PC-9 (cell line): ENCODE measurements at regions not wholly inside any gene's neighbourhood (a gene's known extent, or its start where the extent isn't known, plus 50 kb on each side); places are given as distances from the start of the nearest gene placed in this dataset.

Experiments
- BruUV-seq: library from RNA; stranded (reverse); fragments of 400-500 nt; replicated peaks from 2 replicates; lab custom pipeline; 2021; lab: Mats Ljungman, UMichigan
- CTCF ChIA-PET: fragments of 300-600 bp; sonication (Branson Sonifier 250); formaldehyde crosslinking; loops from one replicate; lab custom pipeline; 2022; ENCODE audit warnings: antibody characterized with exemption; lab: Charles Lee
- POLR2A ChIA-PET: fragments of 300-600 bp; sonication (Branson Sonifier 250); formaldehyde crosslinking; loops from one replicate; lab custom pipeline; 2022; ENCODE audit warnings: antibody characterized with exemption; ENCODE audit not compliant: unreplicated experiment; lab: Charles Lee
- DNase-seq, 2 experiments: peaks; one replicate each; pipeline versions ENCODE4 v3.0.0 to v3.0.0-alpha.2; 2015 to 2022; ENCODE audit warnings: mixed read lengths in 1 of 2
- H2AFZ ChIP-seq: fragments of 200-600 bp; sonication (generic); 2 replicates; pipeline ENCODE4 v1.8.1; 2017; ENCODE audit warnings: antibody characterized with exemption
- H3F3A ChIP-seq: fragments of 200-600 bp; sonication (generic); 2 replicates; pipeline ENCODE4 v1.8.1; 2017; ENCODE audit warnings: antibody characterized with exemption, mild to moderate bottlenecking, low read depth; ENCODE audit not compliant: insufficient read depth
- H3K27ac ChIP-seq: fragments of 200-600 bp; sonication (generic); 2 replicates; pipeline ENCODE4 v1.6.1; 2016; ENCODE audit warnings: mixed run types
- H3K27me3 ChIP-seq: fragments of 200-600 bp; sonication (generic); 2 replicates; pipeline ENCODE4 v1.6.1; 2016; ENCODE audit warnings: low read depth, mixed run types; ENCODE audit not compliant: insufficient read depth
- H3K36me3 ChIP-seq: fragments of 200-600 bp; sonication (generic); 2 replicates; pipeline ENCODE4 v1.6.1; 2016; ENCODE audit warnings: low read depth, mixed run types
- H3K4me1 ChIP-seq: fragments of 200-600 bp; sonication (generic); replicated peaks from 2 replicates; pipeline ENCODE4 v1.6.1; 2016; ENCODE audit warnings: mixed run types; ENCODE audit not compliant: insufficient read depth
- H3K4me2 ChIP-seq: fragments of 200-600 bp; sonication (generic); 2 replicates; pipeline ENCODE4 v1.6.1; 2017; ENCODE audit warnings: mixed run types
- H3K4me3 ChIP-seq: fragments of 200-600 bp; sonication (generic); 2 replicates; pipeline ENCODE4 v1.6.1; 2016; ENCODE audit warnings: mixed run types
- H3K79me2 ChIP-seq: fragments of 200-600 bp; sonication (generic); 2 replicates; pipeline ENCODE4 v1.6.1; 2017; ENCODE audit warnings: low read depth, mixed run types
- H3K9me2 ChIP-seq: fragments of 200-600 bp; sonication (generic); 2 replicates; pipeline ENCODE4 v1.8.1; 2017; ENCODE audit warnings: mild to moderate bottlenecking; ENCODE audit not compliant: insufficient read depth
- H3K9me3 ChIP-seq: fragments of 200-600 bp; sonication (generic); 2 replicates; pipeline ENCODE4 v1.8.1; 2016; ENCODE audit warnings: low read depth; ENCODE audit not compliant: insufficient read depth
- H4K20me1 ChIP-seq: fragments of 200-600 bp; sonication (generic); 2 replicates; pipeline ENCODE4 v1.8.1; 2017; ENCODE audit not compliant: insufficient read depth
- CTCF ChIP-seq: fragments of 200-600 bp; sonication (generic); conservative IDR thresholded peaks from 2 replicates; pipeline ENCODE4 v1.6.1; 2017; ENCODE audit warnings: mixed run types, antibody characterized with exemption, mild to moderate bottlenecking, moderate library complexity
- EZH2 ChIP-seq: fragments of 200-600 bp; sonication (generic); IDR thresholded peaks from 2 replicates; pipeline ENCODE4 v1.8.0; 2017; ENCODE audit warnings: antibody characterized with exemption, low read depth
- intact Hi-C: fragments of 100-400 bp; cut with micrococcal nuclease; formaldehyde crosslinking; loops from one replicate; pipeline ENCODE4 v1.10.0; 2022; ENCODE audit not compliant: unreplicated experiment

GRCh38 chr6:73941892-73942291, 245.9 kb downstream of the CD109 start:
- ChIA-PET POLR2A (no interaction called here), CTCF (no interaction called here)
- Histone ChIP-seq H3K27me3 (no peaks in the 10 kb centered on the region), H3K4me2 (no peak overlapping the region), H3K27ac (no peak overlapping the region), H3K4me3 (no peak overlapping the region), H3K79me2 (no peaks in the 10 kb centered on the region), H3K4me1 (no peaks in the 10 kb centered on the region), H3K36me3 (no peaks in the 10 kb centered on the region), H4K20me1 (no peaks in the 10 kb centered on the region), H3F3A (no peaks in the 10 kb centered on the region), H3K9me3 (no peaks in the 10 kb centered on the region), H3K9me2 (no peaks in the 10 kb centered on the region), H2AFZ (no peak overlapping the region)
- intact Hi-C loops: no loop called here
- no TSS peak for BruUV-seq
- TF ChIP-seq CTCF (no peak), EZH2 (no peak)
- DNase-seq: no peak

GRCh38 chr6:73937805-73938204, 241.8 kb downstream of the CD109 start:
- no peaks in the 10 kb centered on the region for H3K4me1 ChIP-seq
- no peaks in the 10 kb centered on the region for H3K79me2 ChIP-seq
- no peaks in the 10 kb centered on the region for H3F3A ChIP-seq
- H3K27ac ChIP-seq: no peak overlapping the region
- POLR2A ChIA-PET: no interaction called here
- intact Hi-C loops: no loop called here
- no peak overlapping the region for H3K4me3 ChIP-seq
- TF ChIP-seq EZH2 (no peak), CTCF (no peak)
- H3K9me2 ChIP-seq: no peaks in the 10 kb centered on the region
- BruUV-seq: no TSS peak
- DNase-seq: no peak
- H3K9me3 ChIP-seq: no peaks in the 10 kb centered on the region; the same call in 1 of the 2 replicates
- no peak overlapping the region for H2AFZ ChIP-seq
- H3K27me3 ChIP-seq: no peaks in the 10 kb centered on the region
- no peaks in the 10 kb centered on the region for H3K36me3 ChIP-seq
- H3K4me2 ChIP-seq: no peak overlapping the region
- H4K20me1 ChIP-seq: no peaks in the 10 kb centered on the region
- CTCF ChIA-PET: no interaction called here

GRCh38 chr6:73932866-73933265, 236.9 kb downstream of the CD109 start:
- H3K9me3 ChIP-seq: no peaks in the 10 kb centered on the region; the same call in 1 of the 2 replicates
- CTCF ChIA-PET: no interaction called here
- no peak overlapping the region for H2AFZ ChIP-seq
- no peaks in the 10 kb centered on the region for H3K4me1 ChIP-seq
- TF ChIP-seq EZH2: no peak
- TF ChIP-seq CTCF: no peak
- H3K4me2 ChIP-seq: no peak overlapping the region
- no peaks in the 10 kb centered on the region for H4K20me1 ChIP-seq
- POLR2A ChIA-PET: no interaction called here
- H3K27ac ChIP-seq: no peak overlapping the region
- DNase-seq: no peak
- no peaks in the 10 kb centered on the region for H3K27me3 ChIP-seq
- no peaks in the 10 kb centered on the region for H3K9me2 ChIP-seq
- H3K36me3 ChIP-seq: no peaks in the 10 kb centered on the region
- no peak overlapping the region for H3K4me3 ChIP-seq
- H3K79me2 ChIP-seq: no peaks in the 10 kb centered on the region
- H3F3A ChIP-seq: no peaks in the 10 kb centered on the region
- no TSS peak for BruUV-seq
- intact Hi-C loops: no loop called here
